PFSK-1 (cell line): ENCODE measurements at regions not wholly inside any gene's neighbourhood (a gene's known extent, or its start where the extent isn't known, plus 50 kb on each side); places are given as distances from the start of the nearest gene placed in this dataset.

Source experiments
- FOXP2 ChIP-seq: optimal IDR thresholded peaks from 2 replicates; pipeline ENCODE3; 2011; ENCODE audit warnings: borderline replicate concordance, control low read depth, inconsistent platforms; ENCODE audit not compliant: insufficient read depth; ENCODE audit errors: extremely low read length, extremely low read depth
- POLR2AphosphoS5 ChIP-seq: IDR thresholded peaks from 2 replicates; pipeline ENCODE4 v1.6.1; 2012; ENCODE audit warnings: low read depth, mild to moderate bottlenecking, control low read depth, low read length, moderate library complexity
- REST ChIP-seq, 2 experiments: IDR thresholded peaks; 2 replicates each; pipeline versions ENCODE4 v1.6.1 to v1.8.0; 2011 to 2012; ENCODE audit warnings: low read depth in 2 of 2, low read length in 2 of 2, control low read depth in 1 of 2, inconsistent platforms in 1 of 2, mild to moderate bottlenecking in 1 of 2, moderate library complexity in 1 of 2; ENCODE audit not compliant: insufficient read depth in 1 of 2
- SIN3A ChIP-seq: IDR thresholded peaks from 2 replicates; pipeline ENCODE4 v1.6.1; 2012; ENCODE audit warnings: mild to moderate bottlenecking, low read length, moderate library complexity, borderline replicate concordance; ENCODE audit not compliant: insufficient read depth
- TAF1 ChIP-seq: IDR thresholded peaks from 2 replicates; pipeline ENCODE4 v1.6.1; 2012; ENCODE audit warnings: low read length, control low read depth, borderline replicate concordance; ENCODE audit not compliant: insufficient read depth

- TF ChIP-seq FOXP2 (no peak), REST (IDR thresholded peaks at IDR 0.05; ENCODE audit: insufficient read depth in 1 of 2, low read depth in 2 of 2, low read length in 2 of 2) (no peak), TAF1 (no peak), POLR2AphosphoS5 (no peak), SIN3A (no peak)
Measured at GRCh38 chr5:5593391-5593790, 170.9 kb downstream of the ICE1 start.
